ENCODE measurements at regions not wholly inside any gene's neighbourhood (a gene's known extent, or its start where the extent isn't known, plus 50 kb on each side); places are given as distances from the start of the nearest gene placed in this dataset.

DNA sequence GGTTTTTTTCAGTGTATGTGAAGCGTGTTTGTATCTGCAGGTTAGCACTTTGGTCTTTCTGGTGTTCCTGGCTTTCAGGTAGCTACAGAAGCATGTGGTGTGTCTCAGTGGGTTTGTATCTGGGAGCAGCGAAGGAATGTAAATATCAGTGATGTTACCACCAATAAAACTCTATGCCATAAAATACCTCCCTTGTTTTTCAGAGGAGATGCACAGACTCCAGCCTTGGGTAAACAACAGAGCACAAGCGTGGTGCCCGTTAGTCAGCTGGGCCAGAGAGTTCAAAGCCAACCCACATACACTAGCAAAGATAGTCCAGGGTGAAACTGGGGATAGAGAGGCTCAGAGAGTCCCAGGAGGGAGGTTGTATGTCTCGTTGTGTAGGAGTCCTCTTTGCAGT lies 393.8 kb downstream of the SMOC2 start:
- no peaks in the 10 kb centered on the region for H3K4me1 ChIP-seq
- TF ChIP-seq, protein P1, sequence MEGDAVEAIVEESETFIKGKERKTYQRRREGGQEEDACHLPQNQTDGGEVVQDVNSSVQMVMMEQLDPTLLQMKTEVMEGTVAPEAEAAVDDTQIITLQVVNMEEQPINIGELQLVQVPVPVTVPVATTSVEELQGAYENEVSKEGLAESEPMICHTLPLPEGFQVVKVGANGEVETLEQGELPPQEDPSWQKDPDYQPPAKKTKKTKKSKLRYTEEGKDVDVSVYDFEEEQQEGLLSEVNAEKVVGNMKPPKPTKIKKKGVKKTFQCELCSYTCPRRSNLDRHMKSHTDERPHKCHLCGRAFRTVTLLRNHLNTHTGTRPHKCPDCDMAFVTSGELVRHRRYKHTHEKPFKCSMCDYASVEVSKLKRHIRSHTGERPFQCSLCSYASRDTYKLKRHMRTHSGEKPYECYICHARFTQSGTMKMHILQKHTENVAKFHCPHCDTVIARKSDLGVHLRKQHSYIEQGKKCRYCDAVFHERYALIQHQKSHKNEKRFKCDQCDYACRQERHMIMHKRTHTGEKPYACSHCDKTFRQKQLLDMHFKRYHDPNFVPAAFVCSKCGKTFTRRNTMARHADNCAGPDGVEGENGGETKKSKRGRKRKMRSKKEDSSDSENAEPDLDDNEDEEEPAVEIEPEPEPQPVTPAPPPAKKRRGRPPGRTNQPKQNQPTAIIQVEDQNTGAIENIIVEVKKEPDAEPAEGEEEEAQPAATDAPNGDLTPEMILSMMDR (IDR thresholded peaks at IDR 0.05): no peak
- no peak for TF ChIP-seq POLR2A (IDR thresholded peaks at IDR 0.05)
- H3K9me3 ChIP-seq: no peaks in the 10 kb centered on the region
- no peaks in the 10 kb centered on the region for H3K36me3 ChIP-seq
- H3K27ac ChIP-seq: no peak overlapping the region
- H3K27me3 ChIP-seq: no peaks in the 10 kb centered on the region
- H3K4me3 ChIP-seq: no peak overlapping the region
- intact Hi-C loops (cut with DNase I; ENCODE audit: low total_unique reads): no loop called here
- DNase-seq: no peak

DNA sequence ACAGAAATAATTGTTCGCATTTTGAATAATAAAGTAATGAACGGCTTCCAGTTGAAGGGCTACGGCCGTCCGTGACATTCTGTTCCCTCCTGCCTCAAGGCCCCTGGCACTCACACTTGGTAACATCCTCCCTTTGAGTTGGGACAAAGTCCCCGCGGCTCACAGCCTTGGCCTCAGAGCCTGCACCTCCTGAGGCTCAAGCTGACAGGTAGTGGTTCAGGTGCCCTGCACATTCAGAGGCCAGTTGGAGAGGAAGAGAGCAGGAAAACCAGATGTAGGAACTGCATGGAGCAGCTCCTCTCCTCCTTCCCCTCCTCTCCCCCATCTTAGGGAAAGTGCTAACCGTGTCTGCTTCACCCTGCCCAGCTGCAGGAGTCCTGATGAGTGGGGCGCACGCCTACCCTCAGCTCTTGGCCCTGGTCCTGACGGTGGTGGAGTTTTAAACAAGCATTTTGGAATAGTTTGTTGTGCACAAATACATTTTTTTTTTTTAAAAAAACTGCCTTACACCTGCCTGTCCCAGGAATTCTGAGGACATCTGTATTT lies 393.1 kb downstream of the SMOC2 start:
- Histone ChIP-seq H3K36me3 (no peaks in the 10 kb centered on the region), H3K27me3 (no peaks in the 10 kb centered on the region), H3K4me3 (no peak overlapping the region), H3K27ac (no peak overlapping the region), H3K9me3 (no peaks in the 10 kb centered on the region), H3K4me1 (no peaks in the 10 kb centered on the region)
- no peak for DNase-seq
- TF ChIP-seq, protein P1 (IDR thresholded peaks at IDR 0.05): no peak
- no peak for TF ChIP-seq POLR2A (IDR thresholded peaks at IDR 0.05)
- intact Hi-C loops (cut with DNase I; ENCODE audit: low total_unique reads): no loop called here

DNA sequence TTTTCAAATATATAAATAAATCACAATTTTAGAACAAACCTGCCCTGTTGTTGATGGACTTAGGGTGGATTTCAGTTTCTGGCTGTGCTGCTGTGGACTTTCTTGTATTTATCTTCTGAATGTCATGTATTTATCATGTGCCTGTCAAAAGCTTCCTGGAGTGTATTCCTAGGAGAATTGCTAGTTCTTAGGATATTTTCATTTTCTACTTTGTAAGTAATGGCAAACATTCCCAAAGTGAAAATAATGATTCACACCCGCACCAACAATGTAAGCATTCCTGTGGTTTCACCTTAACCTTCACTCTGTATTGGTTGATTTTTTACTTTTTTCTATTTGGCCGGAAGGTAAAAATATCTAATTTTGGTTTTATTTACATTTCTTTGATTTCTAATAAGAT lies 387.8 kb downstream of the SMOC2 start:
- no peak for DNase-seq
- H3K36me3 ChIP-seq: no peaks in the 10 kb centered on the region
- intact Hi-C loops (cut with DNase I; ENCODE audit: low total_unique reads): no loop called here
- no peaks in the 10 kb centered on the region for H3K9me3 ChIP-seq
- no peak overlapping the region for H3K4me3 ChIP-seq
- no peaks in the 10 kb centered on the region for H3K27me3 ChIP-seq
- H3K4me1 ChIP-seq: no peaks in the 10 kb centered on the region
- TF ChIP-seq, protein P1 (IDR thresholded peaks at IDR 0.05): no peak
- no peak for TF ChIP-seq POLR2A (IDR thresholded peaks at IDR 0.05)
- no peak overlapping the region for H3K27ac ChIP-seq

DNA sequence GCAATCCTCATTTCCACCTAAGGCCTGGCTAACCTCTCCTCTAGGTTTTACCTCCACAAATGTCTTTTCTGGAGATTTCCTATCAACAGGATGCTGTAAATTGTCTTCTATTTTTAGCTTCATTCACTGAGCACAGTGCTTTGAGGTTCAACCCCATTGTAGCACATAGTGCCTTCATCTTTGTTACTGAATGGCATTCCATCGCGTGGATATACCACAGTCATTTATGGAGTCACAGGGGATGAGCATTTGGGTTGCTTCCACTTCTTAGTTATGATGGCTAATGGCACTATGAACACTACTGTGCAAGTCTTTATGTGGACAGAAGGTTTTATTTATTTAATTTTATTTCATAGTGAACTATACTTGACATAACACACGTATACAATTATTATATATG lies 387.1 kb downstream of the SMOC2 start:
- no peak for DNase-seq
- Histone ChIP-seq H3K27me3 (no peaks in the 10 kb centered on the region), H3K9me3 (no peaks in the 10 kb centered on the region), H3K4me1 (no peaks in the 10 kb centered on the region), H3K27ac (peak overlapping the region in 1 of 2 donors; percentile 37), H3K4me3 (no peak overlapping the region), H3K36me3 (no peaks in the 10 kb centered on the region)
- TF ChIP-seq POLR2A (IDR thresholded peaks at IDR 0.05): no peak
- TF ChIP-seq, protein P1 (IDR thresholded peaks at IDR 0.05): no peak
- intact Hi-C loops (cut with DNase I; ENCODE audit: low total_unique reads): no loop called here

DNA sequence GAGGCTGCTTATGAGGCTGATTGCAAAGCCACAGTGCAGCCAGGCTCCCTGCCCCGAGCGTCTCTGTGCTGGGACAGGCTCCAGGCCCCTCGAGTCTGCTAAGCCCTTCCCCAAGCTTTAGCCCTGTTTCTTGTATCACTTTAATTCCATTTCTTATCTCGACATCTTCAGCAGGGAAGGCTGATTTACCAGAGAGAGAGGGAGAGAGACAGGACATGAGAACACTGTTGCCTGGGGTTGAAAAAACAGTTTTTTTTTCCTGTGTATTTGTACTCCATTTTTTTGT lies 386.5 kb downstream of the SMOC2 start:
- DNase-seq: peak in 1 of 2 donors; percentile 38
- H3K9me3 ChIP-seq: no peaks in the 10 kb centered on the region
- no peak for TF ChIP-seq POLR2A (IDR thresholded peaks at IDR 0.05)
- TF ChIP-seq, protein P1 (IDR thresholded peaks at IDR 0.05): no peak
- intact Hi-C loops (cut with DNase I; ENCODE audit: low total_unique reads): no loop called here
- H3K27me3 ChIP-seq: no peaks in the 10 kb centered on the region
- H3K27ac ChIP-seq: peak overlapping the region; percentile 37 to 61
- no peaks in the 10 kb centered on the region for H3K36me3 ChIP-seq
- no peaks in the 10 kb centered on the region for H3K4me1 ChIP-seq
- H3K4me3 ChIP-seq: no peak overlapping the region
